ENCODE measurements at regions not wholly inside any gene's neighbourhood (a gene's known extent, or its start where the extent isn't known, plus 50 kb on each side); places are given as distances from the start of the nearest gene placed in this dataset.

DNA sequence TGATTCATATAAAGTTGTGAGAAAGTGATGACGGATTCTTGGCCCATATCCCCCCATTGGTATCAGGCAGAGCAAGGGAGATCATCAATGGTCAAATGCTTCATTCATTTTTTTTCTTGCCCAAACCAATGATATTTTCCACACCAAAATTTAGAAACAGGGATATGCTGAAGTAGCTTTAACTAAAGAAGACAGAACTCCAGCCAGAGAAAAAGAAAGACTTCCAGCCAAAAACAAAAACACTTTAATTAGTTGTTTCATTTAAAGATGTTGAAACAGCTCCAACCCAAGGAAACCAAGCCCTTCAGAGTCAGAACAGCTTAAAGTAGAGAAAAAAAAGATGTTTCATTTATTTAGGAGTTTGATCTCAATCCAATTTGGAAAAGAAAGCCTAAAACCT is 358.9 kb upstream of the NBEA start:
- Histone ChIP-seq H3K27me3 (ENCODE audit: control insufficient read depth in 2 of 2, insufficient read depth in 2 of 2, low read length in 2 of 2) (peaks cover 0 to 2% of the 10 kb centered on the region in 2 experiments), H3K79me2 (ENCODE audit: control insufficient read depth, insufficient read depth, low read length) (no peaks in the 10 kb centered on the region), H3K9me1 (replicated peaks; ENCODE audit: control insufficient read depth, extremely low read depth, insufficient read depth, low read length) (no peaks in the 10 kb centered on the region), H3K9ac (replicated peaks; ENCODE audit: extremely low read depth, insufficient read depth, low read length) (no peak overlapping the region), H3K4me3 (replicated peaks in 1 of 3; ENCODE audit: insufficient read depth in 1 of 3, low read depth in 1 of 3, low read length in 3 of 3) (no peak overlapping the region), H2AFZ (ENCODE audit: low read depth, low read length) (no peak overlapping the region), H3K4me2 (ENCODE audit: insufficient read depth, low read length) (no peak overlapping the region), H3K9me3 (replicated peaks; ENCODE audit: control insufficient read depth, insufficient read depth, low read length) (no peaks in the 10 kb centered on the region), H4K20me1 (replicated peaks; ENCODE audit: control insufficient read depth, extremely low read depth, insufficient read depth, low read length) (no peaks in the 10 kb centered on the region), H3K4me1 (ENCODE audit: control insufficient read depth, extremely low read depth, insufficient read depth, low read length) (no peaks in the 10 kb centered on the region), H3K27ac (ENCODE audit: insufficient read depth, low read depth, low read length) (no peak overlapping the region), H3K36me3 (ENCODE audit: control insufficient read depth in 2 of 2, extremely low read depth in 1 of 2, insufficient read depth in 2 of 2, low read length in 2 of 2) (no peaks in the 10 kb centered on the region)
- DNase-seq (ENCODE audit: low read depth, low spot score) (no peak), FAIRE-seq (no peak)
- BruUV-seq (replicated peaks) = no TSS peak
- ChIA-PET CTCF (no interaction called here), POLR2A (no interaction called here)
- TF ChIP-seq GATA2 (IDR thresholded peaks at IDR 0.05; ENCODE audit: insufficient read depth, insufficient read length, low read depth, low read length) (no peak), EZH2 (IDR thresholded peaks at IDR 0.05; ENCODE audit: borderline replicate concordance, low read depth, low read length, severe bottlenecking) (no peak), JUN (IDR thresholded peaks at IDR 0.05; ENCODE audit: borderline replicate concordance, insufficient read depth, insufficient read length, low read depth) (no peak), MYC (IDR thresholded peaks at IDR 0.05; ENCODE audit: low read depth, low read length) (no peak), POLR2A (IDR thresholded peaks at IDR 0.05; ENCODE audit: low read depth, low read length) (no peak), CTCF (IDR thresholded peaks at IDR 0.05; ENCODE audit: extremely low read depth in 1 of 2, insufficient read depth in 1 of 2, low read depth in 1 of 2, low read length in 2 of 2) (no peak), POLR2AphosphoS5 (IDR thresholded peaks at IDR 0.05; ENCODE audit: insufficient read depth, low read depth, low read length) (no peak), FOS (IDR thresholded peaks at IDR 0.05; ENCODE audit: borderline replicate concordance, insufficient read depth, low read length) (no peak)
- TF ChIP-seq, protein P1, sequence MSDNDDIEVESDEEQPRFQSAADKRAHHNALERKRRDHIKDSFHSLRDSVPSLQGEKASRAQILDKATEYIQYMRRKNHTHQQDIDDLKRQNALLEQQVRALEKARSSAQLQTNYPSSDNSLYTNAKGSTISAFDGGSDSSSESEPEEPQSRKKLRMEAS (IDR thresholded peaks at IDR 0.05; ENCODE audit: insufficient read depth, insufficient read length) = no peak
- dilution Hi-C loops (cut with MboI; ENCODE audit: extremely low pct_ligation_motif_present, low sequenced_read_pairs) (no loop called here), intact Hi-C loops (cut with micrococcal nuclease) (no loop called here)
